ENCODE measurements at regions not wholly inside any gene's neighbourhood (a gene's known extent, or its start where the extent isn't known, plus 50 kb on each side); places are given as distances from the start of the nearest gene placed in this dataset.
"Not testable (repeated sequence)": the region's sequence is repeated elsewhere in the genome, so short reads cannot be mapped to it uniquely, and the experiment has no call there.

- CTCF ChIA-PET; H3K27ac Mint-ChIP-seq; H3K9me3 ChIP-seq (ENCODE audit: low read length); H3K36me3 ChIP-seq (ENCODE audit: insufficient read depth, low read length); H3K27ac ChIP-seq (ENCODE audit: low read depth, low read length); H3K36me3 Mint-ChIP-seq; H3K27me3 Mint-ChIP-seq; POLR2A ChIA-PET; H3K27me3 ChIP-seq (ENCODE audit: insufficient read depth, low read length, poor library complexity, severe bottlenecking); H3K4me1 ChIP-seq (ENCODE audit: insufficient read depth, low read length); DNase-seq; H3K4me3 Mint-ChIP-seq; H3K4me3 ChIP-seq (ENCODE audit: low read length); H3K9me3 Mint-ChIP-seq; H3K4me1 Mint-ChIP-seq: not testable (repeated sequence)
Measured at GRCh38 chr2:111347695-111348094, 227.0 kb downstream of the BCL2L11 start.

- CTCF ChIA-PET; H3K4me3 Mint-ChIP-seq; H3K9me3 Mint-ChIP-seq; H3K4me1 Mint-ChIP-seq; H3K36me3 ChIP-seq (ENCODE audit: insufficient read depth, low read length); H3K27me3 ChIP-seq (ENCODE audit: insufficient read depth, low read length, poor library complexity, severe bottlenecking); H3K4me1 ChIP-seq (ENCODE audit: insufficient read depth, low read length); H3K27ac ChIP-seq (ENCODE audit: low read depth, low read length); H3K4me3 ChIP-seq (ENCODE audit: low read length); DNase-seq; POLR2A ChIA-PET; H3K27ac Mint-ChIP-seq; H3K27me3 Mint-ChIP-seq; H3K9me3 ChIP-seq (ENCODE audit: low read length); H3K36me3 Mint-ChIP-seq: not testable (repeated sequence)
Measured at GRCh38 chr2:111348316-111348715, 227.6 kb downstream of the BCL2L11 start.

DNA sequence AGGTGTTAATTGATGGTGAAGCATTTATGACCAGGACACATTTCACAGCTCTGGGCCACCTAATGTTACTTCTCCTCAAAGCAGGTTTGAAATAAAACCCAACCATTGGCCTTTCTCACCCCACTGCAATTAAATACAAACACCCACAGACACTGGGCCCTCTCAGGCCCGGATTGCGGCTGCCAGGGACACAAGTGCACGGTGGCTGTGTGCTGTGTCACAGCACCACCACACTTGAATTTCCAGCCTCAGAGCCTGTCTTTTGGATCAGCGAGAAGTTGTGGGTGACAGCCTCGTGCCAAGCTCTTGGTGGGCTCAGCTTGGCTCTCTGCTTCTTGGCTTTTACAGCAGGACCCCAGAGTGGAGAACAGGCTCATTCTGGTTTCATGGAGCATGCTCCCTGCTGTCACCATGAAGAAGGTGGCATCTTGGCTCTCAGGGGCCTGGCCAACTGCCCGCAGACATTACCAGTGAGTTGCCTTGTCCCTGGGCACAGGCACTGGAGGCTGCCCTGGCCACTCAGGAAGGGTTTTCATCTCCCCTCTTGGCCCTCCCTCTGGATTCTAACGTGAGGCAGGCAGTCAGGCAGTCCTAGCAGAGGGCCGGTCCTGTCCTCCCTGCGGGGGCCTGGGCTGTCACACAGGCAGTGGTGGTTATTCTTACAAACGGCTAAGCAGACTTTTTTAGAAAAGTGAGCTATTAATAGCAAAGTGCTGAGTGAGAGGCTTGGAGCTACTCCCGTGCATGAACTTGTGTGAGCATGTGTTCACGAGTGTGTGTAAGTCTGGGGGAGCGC is 234.5 kb downstream of the BCL2L11 start:
- H3K36me3 ChIP-seq (ENCODE audit: insufficient read depth, low read length); H3K27me3 ChIP-seq (ENCODE audit: insufficient read depth, low read length, poor library complexity, severe bottlenecking); H3K27ac ChIP-seq (ENCODE audit: low read depth, low read length); H3K4me3 ChIP-seq (ENCODE audit: low read length); H3K4me1 ChIP-seq (ENCODE audit: insufficient read depth, low read length); H3K27ac Mint-ChIP-seq; H3K27me3 Mint-ChIP-seq; H3K9me3 Mint-ChIP-seq; H3K4me3 Mint-ChIP-seq; H3K9me3 ChIP-seq (ENCODE audit: low read length); DNase-seq; H3K36me3 Mint-ChIP-seq; H3K4me1 Mint-ChIP-seq; CTCF ChIA-PET; POLR2A ChIA-PET: not testable (repeated sequence)

GRCh38 chr2:111355823-111356511 is 235.3 kb downstream of the BCL2L11 start:
- H3K27ac ChIP-seq (ENCODE audit: low read depth, low read length); H3K9me3 ChIP-seq (ENCODE audit: low read length); CTCF ChIA-PET; H3K4me3 ChIP-seq (ENCODE audit: low read length); H3K4me1 Mint-ChIP-seq; H3K27me3 Mint-ChIP-seq; DNase-seq; H3K4me3 Mint-ChIP-seq; H3K4me1 ChIP-seq (ENCODE audit: insufficient read depth, low read length); H3K27ac Mint-ChIP-seq; H3K36me3 ChIP-seq (ENCODE audit: insufficient read depth, low read length); H3K9me3 Mint-ChIP-seq; POLR2A ChIA-PET; H3K27me3 ChIP-seq (ENCODE audit: insufficient read depth, low read length, poor library complexity, severe bottlenecking); H3K36me3 Mint-ChIP-seq: not testable (repeated sequence)

DNA sequence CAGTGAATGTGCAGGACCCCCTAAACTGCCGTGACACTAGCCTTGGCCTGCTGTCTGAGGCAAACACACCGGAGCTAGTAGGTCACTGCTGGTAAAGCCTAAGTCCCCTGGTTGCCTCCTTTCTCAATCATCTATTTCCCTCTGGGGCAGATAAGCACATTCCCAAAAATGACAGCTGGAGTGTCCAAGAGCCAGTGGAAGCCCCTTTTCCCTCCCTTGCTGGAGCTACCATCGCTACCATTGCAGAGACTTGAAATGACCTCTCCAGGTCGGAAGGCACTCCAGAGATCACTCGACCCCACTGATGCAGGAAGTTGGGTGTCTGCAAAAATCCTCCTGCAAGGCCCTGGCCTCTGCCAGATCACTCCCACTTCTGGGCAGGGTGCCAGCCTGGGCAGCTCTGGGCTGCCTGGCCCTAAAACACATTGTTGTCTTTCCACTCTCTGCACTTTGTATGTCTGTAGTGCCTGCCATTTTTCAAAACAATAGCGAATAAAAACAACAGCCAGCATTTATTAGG is 235.9 kb downstream of the BCL2L11 start:
- H3K9me3 ChIP-seq (ENCODE audit: low read length); H3K36me3 ChIP-seq (ENCODE audit: insufficient read depth, low read length); H3K4me1 ChIP-seq (ENCODE audit: insufficient read depth, low read length); DNase-seq; H3K27me3 ChIP-seq (ENCODE audit: insufficient read depth, low read length, poor library complexity, severe bottlenecking); H3K27me3 Mint-ChIP-seq; H3K36me3 Mint-ChIP-seq; H3K4me1 Mint-ChIP-seq; H3K4me3 Mint-ChIP-seq; H3K27ac Mint-ChIP-seq; CTCF ChIA-PET; H3K4me3 ChIP-seq (ENCODE audit: low read length); H3K9me3 Mint-ChIP-seq; H3K27ac ChIP-seq (ENCODE audit: low read depth, low read length); POLR2A ChIA-PET: not testable (repeated sequence)

- CTCF ChIA-PET; H3K9me3 Mint-ChIP-seq; H3K36me3 ChIP-seq (ENCODE audit: insufficient read depth, low read length); H3K9me3 ChIP-seq (ENCODE audit: low read length); H3K27ac Mint-ChIP-seq; H3K27me3 ChIP-seq (ENCODE audit: insufficient read depth, low read length, poor library complexity, severe bottlenecking); H3K4me3 Mint-ChIP-seq; H3K4me1 ChIP-seq (ENCODE audit: insufficient read depth, low read length); H3K27me3 Mint-ChIP-seq; H3K27ac ChIP-seq (ENCODE audit: low read depth, low read length); H3K4me1 Mint-ChIP-seq; H3K4me3 ChIP-seq (ENCODE audit: low read length); POLR2A ChIA-PET; H3K36me3 Mint-ChIP-seq; DNase-seq: not testable (repeated sequence)
Measured at GRCh38 chr2:111365986-111366640, 245.4 kb downstream of the BCL2L11 start.

DNA sequence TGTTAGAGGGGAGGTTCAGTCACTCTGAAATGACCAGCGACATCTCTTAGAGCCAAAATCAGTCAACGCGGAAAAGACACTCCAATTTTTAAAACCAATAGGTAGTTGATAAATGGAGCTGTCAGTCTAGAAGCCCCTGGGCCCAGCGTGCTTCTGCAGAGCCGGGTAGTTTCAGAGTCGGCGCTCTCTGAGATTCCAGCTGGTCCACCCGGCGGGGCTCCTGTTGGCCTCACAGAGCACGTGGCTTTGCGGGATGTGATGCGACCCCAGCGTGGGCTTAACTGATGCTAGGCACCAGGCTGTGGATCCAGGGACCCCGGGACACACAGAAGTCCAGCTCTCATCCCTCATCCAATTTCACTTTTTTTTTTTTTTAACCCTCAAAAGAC is 245.9 kb downstream of the BCL2L11 start:
- H3K9me3 ChIP-seq (ENCODE audit: low read length); H3K4me3 Mint-ChIP-seq; H3K27ac Mint-ChIP-seq; H3K4me1 Mint-ChIP-seq; CTCF ChIA-PET; H3K36me3 Mint-ChIP-seq; H3K36me3 ChIP-seq (ENCODE audit: insufficient read depth, low read length); H3K27me3 ChIP-seq (ENCODE audit: insufficient read depth, low read length, poor library complexity, severe bottlenecking); H3K27ac ChIP-seq (ENCODE audit: low read depth, low read length); H3K4me1 ChIP-seq (ENCODE audit: insufficient read depth, low read length); H3K27me3 Mint-ChIP-seq; H3K9me3 Mint-ChIP-seq; H3K4me3 ChIP-seq (ENCODE audit: low read length); POLR2A ChIA-PET; DNase-seq: not testable (repeated sequence)

GRCh38 chr2:111367080-111367479 is 246.4 kb downstream of the BCL2L11 start:
- DNase-seq; H3K27ac ChIP-seq (ENCODE audit: low read depth, low read length); H3K9me3 Mint-ChIP-seq; H3K36me3 Mint-ChIP-seq; H3K27me3 Mint-ChIP-seq; H3K27ac Mint-ChIP-seq; H3K36me3 ChIP-seq (ENCODE audit: insufficient read depth, low read length); CTCF ChIA-PET; H3K9me3 ChIP-seq (ENCODE audit: low read length); H3K4me3 Mint-ChIP-seq; POLR2A ChIA-PET; H3K4me1 Mint-ChIP-seq; H3K27me3 ChIP-seq (ENCODE audit: insufficient read depth, low read length, poor library complexity, severe bottlenecking); H3K4me3 ChIP-seq (ENCODE audit: low read length); H3K4me1 ChIP-seq (ENCODE audit: insufficient read depth, low read length): not testable (repeated sequence)

Data from CD8-positive, alpha-beta memory T cell (primary cell).